Stomach (tissue), 4 donors: ENCODE measurements at regions not wholly inside any gene's neighbourhood (a gene's known extent, or its start where the extent isn't known, plus 50 kb on each side); places are given as distances from the start of the nearest gene placed in this dataset.

Source experiments
- CTCF ChIP-seq, 7 experiments: fragments of 450-650 bp in 4 of 7; fragments of 200-600 bp in 3 of 7; sonication (generic) in 3 of 7; IDR thresholded peaks; one replicate each; pipeline ENCODE4 v1.5.1; 2016 to 2019; ENCODE audit warnings: antibody characterized with exemption in 7 of 7, control low read depth in 2 of 7, mild to moderate bottlenecking in 1 of 7
- POLR2AphosphoS5 ChIP-seq, 3 donors: sonication (generic); formaldehyde crosslinking; IDR thresholded peaks; one replicate each; pipeline ENCODE4 v1.6.1; 2016; ENCODE audit warnings: antibody characterized with exemption in 3 of 3

GRCh38 chr7:84249656-84250055, 55.1 kb upstream of the SEMA3A start:
- no peak for TF ChIP-seq POLR2AphosphoS5 (IDR thresholded peaks at IDR 0.05)
- TF ChIP-seq CTCF (IDR thresholded peaks at IDR 0.05), result no peak
